Mesenchymal stem cell (in vitro differentiated cells and primary cell): ENCODE measurements at regions not wholly inside any gene's neighbourhood (a gene's known extent, or its start where the extent isn't known, plus 50 kb on each side); places are given as distances from the start of the nearest gene placed in this dataset.

Experiments
- DNase-seq: peaks from one replicate; pipeline ENCODE4 v3.0.0-alpha.2; 2013
- H2AFZ ChIP-seq: one replicate; pipeline ENCODE4 v1.6.1; 2013; ENCODE audit warnings: low read depth, mild to moderate bottlenecking, control low read depth, inconsistent platforms, low read length, moderate library complexity
- H2AK5ac ChIP-seq: 2 replicates; pipeline ENCODE4 v1.6.1; 2013; ENCODE audit warnings: low read length, moderate library complexity, mild to moderate bottlenecking, inconsistent platforms; ENCODE audit not compliant: severe bottlenecking
- H2BK120ac ChIP-seq: one replicate; pipeline ENCODE4 v1.6.1; 2013; ENCODE audit warnings: low read depth, mild to moderate bottlenecking, inconsistent platforms, low read length, moderate library complexity
- H2BK12ac ChIP-seq, 2 experiments: one replicate each; pipeline ENCODE4 v1.6.1; 2013; ENCODE audit warnings: inconsistent platforms in 2 of 2, low read length in 2 of 2, mild to moderate bottlenecking in 2 of 2, moderate library complexity in 2 of 2, control low read depth in 1 of 2
- H2BK15ac ChIP-seq: one replicate; pipeline ENCODE4 v1.6.1; 2013; ENCODE audit warnings: mild to moderate bottlenecking, low read depth, inconsistent platforms; ENCODE audit not compliant: poor library complexity, severe bottlenecking
- H2BK5ac ChIP-seq: 2 replicates; pipeline ENCODE4 v1.6.1; 2013; ENCODE audit warnings: low read depth, mild to moderate bottlenecking, low read length, control low read depth, inconsistent platforms; ENCODE audit not compliant: poor library complexity, severe bottlenecking
- H3K14ac ChIP-seq, 2 experiments: one replicate each; pipeline ENCODE4 v1.6.1; 2013; ENCODE audit warnings: inconsistent platforms in 2 of 2, low read length in 2 of 2, control low read depth in 1 of 2, mild to moderate bottlenecking in 1 of 2, moderate library complexity in 1 of 2
- H3K18ac ChIP-seq, 2 experiments: one replicate each; pipeline ENCODE4 v1.6.1; 2013; ENCODE audit warnings: inconsistent platforms in 2 of 2, low read length in 2 of 2, control low read depth in 1 of 2, low read depth in 1 of 2, mild to moderate bottlenecking in 1 of 2
- H3K23ac ChIP-seq, 2 experiments: one replicate each; pipeline ENCODE4 v1.6.1; 2013; ENCODE audit warnings: inconsistent platforms in 2 of 2, low read length in 2 of 2, mild to moderate bottlenecking in 2 of 2, moderate library complexity in 2 of 2, control low read depth in 1 of 2
- H3K27ac ChIP-seq: 2 replicates; pipeline ENCODE4 v1.5.1; 2013; ENCODE audit warnings: mild to moderate bottlenecking, moderate library complexity, low read length, control low read depth, inconsistent platforms; ENCODE audit not compliant: poor library complexity, severe bottlenecking
- H3K27me3 ChIP-seq, 2 experiments: 2 replicates each; pipeline versions ENCODE4 v1.6.1 to v1.7.0; 2013; ENCODE audit warnings: low read length in 2 of 2, mild to moderate bottlenecking in 2 of 2, moderate library complexity in 2 of 2, control low read depth in 1 of 2, inconsistent platforms in 1 of 2; ENCODE audit not compliant: control insufficient read depth in 1 of 2, insufficient read depth in 1 of 2
- H3K36me3 ChIP-seq, 2 experiments: 2 replicates each; pipeline versions ENCODE4 v1.6.1 to v1.7.0; 2013; ENCODE audit warnings: low read length in 2 of 2, control low read depth in 1 of 2, inconsistent platforms in 1 of 2, low read depth in 1 of 2, mild to moderate bottlenecking in 1 of 2; ENCODE audit not compliant: insufficient read depth in 2 of 2, control insufficient read depth in 1 of 2
- H3K4ac ChIP-seq, 2 experiments: one replicate each; pipeline ENCODE4 v1.6.1; 2013; ENCODE audit warnings: inconsistent platforms in 2 of 2, low read length in 2 of 2, mild to moderate bottlenecking in 2 of 2, moderate library complexity in 2 of 2, control low read depth in 1 of 2, low read depth in 1 of 2
- H3K4me1 ChIP-seq: 2 replicates; pipeline ENCODE4 v1.6.1; 2013; ENCODE audit warnings: low read depth, low read length, control low read depth; ENCODE audit not compliant: control insufficient read depth, insufficient read depth
- H3K4me2 ChIP-seq: 2 replicates; pipeline ENCODE4 v1.6.1; 2013; ENCODE audit warnings: low read length, mild to moderate bottlenecking, inconsistent platforms; ENCODE audit not compliant: poor library complexity, severe bottlenecking
- H3K4me3 ChIP-seq, 2 experiments: 2 replicates each; pipeline versions ENCODE4 v1.5.1 to v1.7.0; 2013; ENCODE audit warnings: low read length in 2 of 2, mild to moderate bottlenecking in 2 of 2, control low read depth in 1 of 2, low read depth in 1 of 2; ENCODE audit not compliant: insufficient read depth in 1 of 2
- H3K79me1 ChIP-seq: replicated peaks from 2 replicates; pipeline ENCODE4 v1.6.1; 2013; ENCODE audit warnings: mild to moderate bottlenecking, control low read depth, low read length, inconsistent platforms; ENCODE audit not compliant: poor library complexity, severe bottlenecking
- H3K9ac ChIP-seq: 2 replicates; pipeline ENCODE4 v1.7.0; 2013; ENCODE audit warnings: mild to moderate bottlenecking, low read length, moderate library complexity
- H3K9me3 ChIP-seq: 2 replicates; pipeline ENCODE4 v1.7.0; 2013; ENCODE audit warnings: mild to moderate bottlenecking, low read length; ENCODE audit not compliant: control insufficient read depth
- H4K8ac ChIP-seq: one replicate; pipeline ENCODE4 v1.6.1; 2013; ENCODE audit warnings: inconsistent platforms, mild to moderate bottlenecking, low read length, moderate library complexity
- H4K91ac ChIP-seq: one replicate; pipeline ENCODE4 v1.6.1; 2013; ENCODE audit warnings: mild to moderate bottlenecking, low read length, inconsistent platforms
- WGBS: methylation state at CpG from one replicate; pipeline ENCODE4 v1.1.7; 2013; ENCODE audit warnings: mixed read lengths; 5-methylcytosine and 5-hydroxymethylcytosine counted together

- Histone ChIP-seq H2BK5ac (no peak overlapping the region), H3K14ac (no peak overlapping the region), H3K18ac (no peak overlapping the region), H3K4me2 (no peak overlapping the region), H2BK15ac (no peak overlapping the region), H3K9me3 (no peaks in the 10 kb centered on the region), H2AFZ (no peak overlapping the region), H4K8ac (no peak overlapping the region), H3K4me3 (no peak overlapping the region), H3K23ac (no peak overlapping the region), H3K36me3 (no peaks in the 10 kb centered on the region), H2BK120ac (no peak overlapping the region), H2BK12ac (no peak overlapping the region), H3K4ac (no peak overlapping the region), H4K91ac (no peak overlapping the region), H3K27ac (no peak overlapping the region), H3K4me1 (no peaks in the 10 kb centered on the region), H2AK5ac (no peak overlapping the region), H3K9ac (no peak overlapping the region), H3K27me3 (no peaks in the 10 kb centered on the region), H3K79me1 (no peaks in the 10 kb centered on the region)
- WGBS: 0% methylated on average over 4 of the region's 5 CpGs
- DNase-seq: peak; percentile 65
These were observed 701.5 kb upstream of the MEF2C start for GRCh38 chr5:89584339-89584956.

GRCh38 chr5:89583534-89583933 lies 700.5 kb upstream of the MEF2C start:
- no peak for DNase-seq
- Histone ChIP-seq H3K23ac (no peak overlapping the region), H3K27me3 (no peaks in the 10 kb centered on the region), H3K9ac (no peak overlapping the region), H2BK15ac (no peak overlapping the region), H2AFZ (no peak overlapping the region), H2AK5ac (no peak overlapping the region), H3K27ac (no peak overlapping the region), H2BK5ac (no peak overlapping the region), H3K18ac (no peak overlapping the region), H3K4me2 (no peak overlapping the region), H2BK12ac (no peak overlapping the region), H4K8ac (no peak overlapping the region), H3K9me3 (no peaks in the 10 kb centered on the region), H2BK120ac (no peak overlapping the region), H3K36me3 (no peaks in the 10 kb centered on the region), H3K4me1 (no peaks in the 10 kb centered on the region), H4K91ac (no peak overlapping the region), H3K4ac (no peak overlapping the region), H3K4me3 (no peak overlapping the region), H3K79me1 (no peaks in the 10 kb centered on the region), H3K14ac (no peak overlapping the region)

GRCh38 chr5:89582768-89583339 lies 699.9 kb upstream of the MEF2C start:
- Histone ChIP-seq H4K91ac (no peak overlapping the region), H2BK15ac (no peak overlapping the region), H3K79me1 (no peaks in the 10 kb centered on the region), H3K4me3 (no peak overlapping the region), H3K23ac (no peak overlapping the region), H3K36me3 (no peaks in the 10 kb centered on the region), H3K9ac (no peak overlapping the region), H3K18ac (no peak overlapping the region), H2BK120ac (no peak overlapping the region), H3K14ac (no peak overlapping the region), H3K4me1 (no peaks in the 10 kb centered on the region), H3K4ac (no peak overlapping the region), H3K27ac (no peak overlapping the region), H3K4me2 (no peak overlapping the region), H2BK12ac (no peak overlapping the region), H4K8ac (no peak overlapping the region), H3K9me3 (no peaks in the 10 kb centered on the region), H3K27me3 (no peaks in the 10 kb centered on the region), H2AFZ (no peak overlapping the region), H2AK5ac (no peak overlapping the region), H2BK5ac (no peak overlapping the region)
- no peak for DNase-seq
- WGBS: 100% methylated on average over 1 of the region's 1 CpG

DNA sequence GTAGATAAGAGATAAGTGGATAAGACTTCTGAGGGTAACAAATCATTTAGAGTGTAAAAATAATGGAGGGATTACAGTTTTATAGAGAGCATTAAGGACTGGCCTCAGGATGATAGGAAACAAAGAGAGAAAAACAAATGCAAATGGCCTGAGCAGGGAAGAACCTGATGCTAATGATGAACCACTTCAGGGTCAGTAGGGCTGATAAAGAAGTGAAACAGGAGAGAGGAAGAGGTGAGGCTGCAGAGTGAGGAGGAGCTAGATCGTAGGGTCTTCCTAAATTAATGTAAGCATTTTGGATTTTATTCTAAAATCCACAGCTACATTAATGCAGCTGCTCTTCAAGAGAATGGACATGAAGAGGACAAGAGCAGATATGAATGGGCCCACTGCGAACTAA lies 698.0 kb upstream of the MEF2C start:
- no peaks in the 10 kb centered on the region for H3K36me3 ChIP-seq
- no peaks in the 10 kb centered on the region for H3K4me1 ChIP-seq
- H3K18ac ChIP-seq: no peak overlapping the region
- no peak overlapping the region for H2BK12ac ChIP-seq
- H3K27me3 ChIP-seq: no peaks in the 10 kb centered on the region
- H2AK5ac ChIP-seq: no peak overlapping the region
- no peak overlapping the region for H3K9ac ChIP-seq
- no peak overlapping the region for H3K4ac ChIP-seq
- no peak overlapping the region for H3K4me2 ChIP-seq
- H3K9me3 ChIP-seq: no peaks in the 10 kb centered on the region
- no peak overlapping the region for H3K14ac ChIP-seq
- H4K91ac ChIP-seq: no peak overlapping the region
- no peak overlapping the region for H2BK15ac ChIP-seq
- no peak overlapping the region for H2AFZ ChIP-seq
- DNase-seq: no peak
- no peak overlapping the region for H3K27ac ChIP-seq
- 100% methylated on average over 1 of the region's 2 CpGs for WGBS
- no peak overlapping the region for H3K23ac ChIP-seq
- H3K79me1 ChIP-seq: no peaks in the 10 kb centered on the region
- H2BK5ac ChIP-seq: no peak overlapping the region
- no peak overlapping the region for H2BK120ac ChIP-seq
- no peak overlapping the region for H4K8ac ChIP-seq
- H3K4me3 ChIP-seq: no peak overlapping the region
